ENCODE measurements at regions not wholly inside any gene's neighbourhood (a gene's known extent, or its start where the extent isn't known, plus 50 kb on each side); places are given as distances from the start of the nearest gene placed in this dataset.
A peak's percentile ranks its signal among the peaks of the same experiment; 100 is the strongest.

DNA sequence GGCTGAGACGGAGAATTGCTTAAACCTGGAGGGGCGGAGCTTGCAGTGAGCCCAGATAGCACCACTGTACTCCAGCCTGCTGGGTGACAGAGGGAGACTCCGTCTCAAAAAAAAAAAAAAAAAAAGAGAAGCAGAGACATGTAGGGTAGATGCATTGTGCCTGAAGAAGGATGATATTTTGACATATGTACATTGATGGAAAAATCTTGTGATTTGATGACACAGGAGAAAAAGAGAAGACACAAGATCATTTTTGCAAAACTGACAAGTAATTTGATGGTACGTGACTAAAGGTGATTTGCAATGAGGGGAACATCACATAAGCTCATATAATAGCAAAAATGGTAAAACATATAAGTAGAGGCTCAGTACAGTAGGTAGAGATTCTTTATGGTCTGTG, 340.1 kb upstream of the FSTL5 start:
- H3K27me3 Mint-ChIP-seq (ENCODE audit: low read depth) = no peaks in the 10 kb centered on the region
- no peaks in the 10 kb centered on the region for H3K36me3 Mint-ChIP-seq (ENCODE audit: low read depth)
- no peak for DNase-seq (ENCODE audit: low read depth, low spot score)
- H3K4me3 Mint-ChIP-seq = no peak overlapping the region
- H3K9me3 Mint-ChIP-seq = no peaks in the 10 kb centered on the region
- H3K27ac Mint-ChIP-seq (ENCODE audit: unreplicated experiment) = no peak overlapping the region
- TF ChIP-seq, protein P1, sequence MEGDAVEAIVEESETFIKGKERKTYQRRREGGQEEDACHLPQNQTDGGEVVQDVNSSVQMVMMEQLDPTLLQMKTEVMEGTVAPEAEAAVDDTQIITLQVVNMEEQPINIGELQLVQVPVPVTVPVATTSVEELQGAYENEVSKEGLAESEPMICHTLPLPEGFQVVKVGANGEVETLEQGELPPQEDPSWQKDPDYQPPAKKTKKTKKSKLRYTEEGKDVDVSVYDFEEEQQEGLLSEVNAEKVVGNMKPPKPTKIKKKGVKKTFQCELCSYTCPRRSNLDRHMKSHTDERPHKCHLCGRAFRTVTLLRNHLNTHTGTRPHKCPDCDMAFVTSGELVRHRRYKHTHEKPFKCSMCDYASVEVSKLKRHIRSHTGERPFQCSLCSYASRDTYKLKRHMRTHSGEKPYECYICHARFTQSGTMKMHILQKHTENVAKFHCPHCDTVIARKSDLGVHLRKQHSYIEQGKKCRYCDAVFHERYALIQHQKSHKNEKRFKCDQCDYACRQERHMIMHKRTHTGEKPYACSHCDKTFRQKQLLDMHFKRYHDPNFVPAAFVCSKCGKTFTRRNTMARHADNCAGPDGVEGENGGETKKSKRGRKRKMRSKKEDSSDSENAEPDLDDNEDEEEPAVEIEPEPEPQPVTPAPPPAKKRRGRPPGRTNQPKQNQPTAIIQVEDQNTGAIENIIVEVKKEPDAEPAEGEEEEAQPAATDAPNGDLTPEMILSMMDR (conservative IDR thresholded peaks at IDR 0.05) = no peak
- no peaks in the 10 kb centered on the region for H3K4me1 Mint-ChIP-seq

DNA sequence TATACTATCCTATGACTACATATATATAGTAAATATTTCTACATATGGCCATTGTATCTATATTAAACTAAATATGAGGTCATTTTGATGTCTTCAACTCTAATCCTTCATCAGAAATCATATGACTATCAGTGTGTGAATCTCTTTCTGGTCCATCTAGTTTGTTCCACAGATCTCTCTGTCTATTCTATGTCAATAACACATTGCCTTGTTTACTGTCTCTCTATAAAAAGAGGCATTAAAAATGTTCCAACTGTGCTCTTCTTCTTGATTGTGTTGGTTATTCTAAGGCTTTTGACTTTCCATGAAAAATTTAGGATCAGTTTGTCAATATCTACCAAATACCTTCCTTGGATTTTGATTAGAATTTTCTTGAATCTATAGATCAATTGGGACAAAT, 338.3 kb upstream of the FSTL5 start:
- Mint-ChIP-seq H3K27me3 (ENCODE audit: low read depth) (no peaks in the 10 kb centered on the region), H3K4me1 (no peaks in the 10 kb centered on the region), H3K9me3 (no peaks in the 10 kb centered on the region), H3K36me3 (ENCODE audit: low read depth) (no peaks in the 10 kb centered on the region), H3K27ac (ENCODE audit: unreplicated experiment) (no peak overlapping the region), H3K4me3 (no peak overlapping the region)
- TF ChIP-seq, protein P1 (conservative IDR thresholded peaks at IDR 0.05) = no peak
- no peak for DNase-seq (ENCODE audit: low read depth, low spot score)

GRCh38 chr4:162499478-162499877, 335.7 kb upstream of the FSTL5 start:
- Mint-ChIP-seq H3K9me3 (no peaks in the 10 kb centered on the region), H3K27me3 (ENCODE audit: low read depth) (no peaks in the 10 kb centered on the region), H3K36me3 (ENCODE audit: low read depth) (no peaks in the 10 kb centered on the region), H3K4me1 (peaks cover 4% of the 10 kb centered on the region), H3K4me3 (no peak overlapping the region), H3K27ac (ENCODE audit: unreplicated experiment) (no peak overlapping the region)
- TF ChIP-seq, protein P1 (conservative IDR thresholded peaks at IDR 0.05) = peak; percentile 58
- no peak for DNase-seq (ENCODE audit: low read depth, low spot score)

- Mint-ChIP-seq H3K36me3 (ENCODE audit: low read depth) (no peaks in the 10 kb centered on the region), H3K27me3 (ENCODE audit: low read depth) (no peaks in the 10 kb centered on the region), H3K27ac (ENCODE audit: unreplicated experiment) (no peak overlapping the region)
Measured at GRCh38 chr4:162498168-162498567, 334.4 kb upstream of the FSTL5 start.

GRCh38 chr4:162497564-162498167, 333.9 kb upstream of the FSTL5 start:
- no peak overlapping the region for H3K4me3 Mint-ChIP-seq
- no peaks in the 10 kb centered on the region for H3K36me3 Mint-ChIP-seq (ENCODE audit: low read depth)
- DNase-seq (ENCODE audit: low read depth, low spot score) = no peak
- H3K4me1 Mint-ChIP-seq = peaks cover 4% of the 10 kb centered on the region
- H3K9me3 Mint-ChIP-seq = no peaks in the 10 kb centered on the region
- TF ChIP-seq, protein P1 (conservative IDR thresholded peaks at IDR 0.05) = peak; percentile 91
- H3K27me3 Mint-ChIP-seq (ENCODE audit: low read depth) = no peaks in the 10 kb centered on the region
- no peak overlapping the region for H3K27ac Mint-ChIP-seq (ENCODE audit: unreplicated experiment)

More at GRCh38 chr4:162498168-162498567, 334.4 kb upstream of the FSTL5 start:
- Mint-ChIP-seq H3K9me3 (no peaks in the 10 kb centered on the region), H3K4me3 (no peak overlapping the region), H3K4me1 (peaks cover 4% of the 10 kb centered on the region)
- TF ChIP-seq, protein P1 (conservative IDR thresholded peaks at IDR 0.05) = no peak
- no peak for DNase-seq (ENCODE audit: low read depth, low spot score)
